OCI-LY3 (cell line): ENCODE measurements at regions not wholly inside any gene's neighbourhood (a gene's known extent, or its start where the extent isn't known, plus 50 kb on each side); places are given as distances from the start of the nearest gene placed in this dataset.

ENCODE experiments used
- CTCF ChIP-seq: fragments of 200-600, 300-600 bp; sonication (generic); IDR thresholded peaks from 2 replicates; pipeline ENCODE4 v1.5.1; 2014; ENCODE audit warnings: antibody characterized with exemption, low read length, low read depth
- EZH2phosphoT487 ChIP-seq: fragments of 200-600 bp; shearing (Covaris generic); IDR thresholded peaks from 2 replicates; pipeline ENCODE4 v1.6.1; 2018; ENCODE audit warnings: antibody characterized with exemption, mixed run types, low read depth

DNA sequence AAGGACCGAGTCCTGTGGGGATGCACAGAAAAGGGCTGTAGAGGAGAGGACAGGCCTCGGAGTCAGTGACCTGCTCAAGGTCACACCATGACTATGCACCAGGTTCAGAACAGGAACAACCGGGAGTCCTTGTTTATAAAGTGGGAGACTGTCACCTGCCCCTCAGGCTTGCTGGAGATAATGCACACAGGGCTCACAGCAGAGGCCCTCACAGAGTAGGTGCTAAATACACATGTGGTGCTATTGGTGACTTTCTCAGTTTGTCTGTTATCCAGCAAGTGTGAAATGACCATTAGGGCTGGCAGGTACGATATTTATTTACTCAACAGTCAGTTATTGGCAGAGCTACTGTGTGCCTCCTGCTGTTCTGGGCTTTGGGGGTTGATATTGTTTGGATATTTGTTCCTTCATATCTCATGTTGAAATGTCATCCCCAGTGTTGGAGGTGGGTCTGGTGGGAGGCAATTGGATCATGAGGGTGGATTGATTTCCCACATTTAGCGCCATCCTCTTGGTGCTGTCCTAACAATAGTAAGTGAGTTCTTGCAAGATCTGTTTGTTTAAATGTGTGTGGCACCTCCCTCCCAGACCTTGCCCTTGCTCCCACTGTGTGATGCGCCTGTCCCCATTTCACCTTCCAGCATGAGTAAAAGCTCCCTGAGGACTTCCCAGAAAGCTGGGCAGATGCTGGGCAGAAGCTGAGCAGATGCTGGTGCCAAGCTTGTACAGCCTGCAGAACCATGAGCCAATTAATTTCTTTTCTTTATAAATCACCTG is 162.1 kb upstream of the MPHOSPH6 start:
- TF ChIP-seq CTCF (no peak), EZH2phosphoT487 (no peak)
